ENCODE measurements at regions not wholly inside any gene's neighbourhood (a gene's known extent, or its start where the extent isn't known, plus 50 kb on each side); places are given as distances from the start of the nearest gene placed in this dataset.

- TF ChIP-seq POLR2A (IDR thresholded peaks at IDR 0.05) (no peak), CTCF (IDR thresholded peaks at IDR 0.05) (no peak)
Observed at GRCh38 chr2:211175956-211176355, 619.6 kb downstream of the CPS1 start.

All from body of pancreas (tissue), 4 donors.